CD4-positive, alpha-beta T cell (primary cell): ENCODE measurements at regions not wholly inside any gene's neighbourhood (a gene's known extent, or its start where the extent isn't known, plus 50 kb on each side); places are given as distances from the start of the nearest gene placed in this dataset.

Source experiments
- ATAC-seq: fragments of 200-7000 bp; cut with Tn5 transposase; one replicate; pipeline ENCODE4 v1.10.0; 2022; ENCODE audit warnings: mild to moderate bottlenecking; ENCODE audit not compliant: poor library complexity
- CTCF ChIA-PET: fragments of 350-600 bp; sonication (Branson Sonifier 250); formaldehyde crosslinking; loops from one replicate; lab custom pipeline; 2021; ENCODE audit warnings: antibody characterized with exemption, inconsistent platforms; lab: Charles Lee
- POLR2A ChIA-PET: fragments of 350-600 bp; sonication (Branson Sonifier 250); formaldehyde crosslinking; loops from one replicate; lab custom pipeline; 2021; ENCODE audit warnings: antibody characterized with exemption, inconsistent platforms; lab: Charles Lee
- DNase-seq, 14 experiments: peaks; one replicate each; pipeline ENCODE4 v3.0.0-alpha.2; 2013 to 2020; ENCODE audit warnings: mixed read lengths in 2 of 14
- H3K27ac ChIP-seq, 2 donors: one replicate each; pipeline versions ENCODE4 v1.5.1 to v1.7.0; 2013; ENCODE audit warnings: low read length in 2 of 2, low read depth in 1 of 2, mild to moderate bottlenecking in 1 of 2
- H3K27me3 ChIP-seq, 2 experiments: 1 replicate in 1 of 2; 2 replicates in 1 of 2; pipeline versions ENCODE4 v1.6.1 to v1.7.0; 2013; ENCODE audit warnings: low read length in 2 of 2, control low read depth in 1 of 2, mild to moderate bottlenecking in 1 of 2, moderate library complexity in 1 of 2; ENCODE audit not compliant: insufficient read depth in 2 of 2, control insufficient read depth in 1 of 2
- H3K36me3 ChIP-seq: one replicate; pipeline ENCODE4 v1.6.1; 2013; ENCODE audit warnings: low read length, control low read depth; ENCODE audit not compliant: insufficient read depth
- H3K4me1 ChIP-seq: one replicate; pipeline ENCODE4 v1.6.1; 2013; ENCODE audit warnings: low read length, control low read depth; ENCODE audit not compliant: insufficient read depth
- H3K4me3 ChIP-seq: one replicate; pipeline ENCODE4 v1.5.1; 2013; ENCODE audit warnings: mild to moderate bottlenecking, low read length, moderate library complexity
- H3K9me3 ChIP-seq, 2 experiments: 1 replicate in 1 of 2; 2 replicates in 1 of 2; pipeline versions ENCODE4 v1.6.1 to v1.7.0; 2013; ENCODE audit warnings: low read length in 2 of 2, mild to moderate bottlenecking in 2 of 2, control low read depth in 1 of 2, moderate library complexity in 1 of 2; ENCODE audit not compliant: control insufficient read depth in 1 of 2, insufficient read depth in 1 of 2
- H3K27ac Mint-ChIP-seq: one replicate; pipeline ENCODE4 v1.8.0; 2020; ENCODE audit warnings: mixed read lengths
- H3K27me3 Mint-ChIP-seq: one replicate; pipeline ENCODE4 v1.8.0; 2021; ENCODE audit warnings: mixed read lengths
- H3K36me3 Mint-ChIP-seq: one replicate; pipeline ENCODE4 v1.8.0; 2021; ENCODE audit warnings: low read depth, mixed read lengths
- H3K4me1 Mint-ChIP-seq: one replicate; pipeline ENCODE4 v1.8.0; 2021; ENCODE audit warnings: low read depth, mixed read lengths
- H3K4me3 Mint-ChIP-seq: one replicate; pipeline ENCODE4 v1.8.0; 2020; ENCODE audit warnings: mild to moderate bottlenecking, mixed read lengths
- H3K9me3 Mint-ChIP-seq: one replicate; pipeline ENCODE4 v1.8.0; 2020; ENCODE audit warnings: mixed read lengths
- CTCF ChIP-seq: fragments of 200-600 bp; IDR thresholded peaks from one replicate; pipeline ENCODE4 v1.8.0; 2022; ENCODE audit warnings: antibody characterized with exemption, mild to moderate bottlenecking
- intact Hi-C, 2 experiments: fragments of 100-400 bp; cut with DNase I in 1 of 2; cut with micrococcal nuclease in 1 of 2; formaldehyde crosslinking; loops; one replicate each; pipeline versions ENCODE4 v1.15.1 to v1.9.0; 2023 to 2025; cut with DNase I, micrococcal nuclease

- Mint-ChIP-seq H3K9me3 (no peaks in the 10 kb centered on the region), H3K4me3 (no peak overlapping the region), H3K36me3 (no peaks in the 10 kb centered on the region), H3K27ac (no peak overlapping the region), H3K27me3 (peaks cover 4% of the 10 kb centered on the region), H3K4me1 (peaks cover 16% of the 10 kb centered on the region)
- Histone ChIP-seq H3K4me3 (no peak overlapping the region), H3K27ac (no peak overlapping the region), H3K4me1 (peaks cover 23% of the 10 kb centered on the region), H3K27me3 (no peaks in the 10 kb centered on the region), H3K9me3 (no peaks in the 10 kb centered on the region), H3K36me3 (no peaks in the 10 kb centered on the region)
- ATAC-seq (no peak), DNase-seq (no peak)
- intact Hi-C loops, result no loop called here
- CTCF ChIA-PET, result interaction anchor here (1.4 kb wide), 1 partner anchor 11 kb away, joined by 3 read pairs; no protein-coding TSS in a partner anchor
- POLR2A ChIA-PET, result interaction anchor here (1.8 kb wide), 1 partner anchor 37 kb away, joined by 5 read pairs; a partner anchor contains a TSS
- TF ChIP-seq CTCF, result no peak
Measured at GRCh38 chr1:19559641-19560040, 74.3 kb upstream of the CAPZB start.

GRCh38 chr1:19557609-19558051 is 72.3 kb upstream of the CAPZB start:
- Histone ChIP-seq H3K9me3 (no peaks in the 10 kb centered on the region), H3K4me1 (peaks cover 23% of the 10 kb centered on the region), H3K27ac (no peak overlapping the region), H3K4me3 (no peak overlapping the region), H3K27me3 (no peaks in the 10 kb centered on the region), H3K36me3 (no peaks in the 10 kb centered on the region)
- Mint-ChIP-seq H3K27me3 (peaks cover 9% of the 10 kb centered on the region), H3K9me3 (no peaks in the 10 kb centered on the region), H3K36me3 (no peaks in the 10 kb centered on the region), H3K4me1 (peaks cover 16% of the 10 kb centered on the region), H3K27ac (no peak overlapping the region), H3K4me3 (no peak overlapping the region)
- CTCF ChIA-PET, result interaction anchor here (0.7 to 1.7 kb wide), 3 partner anchors 25 to 96 kb away, joined by 3 to 4 read pairs (median 3); no protein-coding TSS in a partner anchor
- intact Hi-C loops, result no loop called here
- ATAC-seq (no peak), DNase-seq (no peak)
- POLR2A ChIA-PET, result interaction anchor here (0.9 kb wide), 1 partner anchor 10 kb away, joined by 3 read pairs; no protein-coding TSS in a partner anchor
- TF ChIP-seq CTCF, result no peak

- intact Hi-C loops, result no loop called here
- DNase-seq (no peak), ATAC-seq (no peak)
- Histone ChIP-seq H3K36me3 (no peaks in the 10 kb centered on the region), H3K27me3 (no peaks in the 10 kb centered on the region), H3K27ac (no peak overlapping the region), H3K9me3 (no peaks in the 10 kb centered on the region), H3K4me1 (peaks cover 19% of the 10 kb centered on the region), H3K4me3 (no peak overlapping the region)
- Mint-ChIP-seq H3K27ac (no peak overlapping the region), H3K4me1 (peaks cover 15% of the 10 kb centered on the region), H3K9me3 (peaks cover 2% of the 10 kb centered on the region), H3K36me3 (no peaks in the 10 kb centered on the region), H3K27me3 (peaks cover 9% of the 10 kb centered on the region), H3K4me3 (no peak overlapping the region)
- ChIA-PET POLR2A (no interaction called here), CTCF (no interaction called here)
- no peak for TF ChIP-seq CTCF
Measured at GRCh38 chr1:19554090-19554489, 68.8 kb upstream of the CAPZB start.
